ENCODE measurements at regions not wholly inside any gene's neighbourhood (a gene's known extent, or its start where the extent isn't known, plus 50 kb on each side); places are given as distances from the start of the nearest gene placed in this dataset.

GRCh38 chr2:128625963-128626759, 307.5 kb upstream of the HS6ST1 start:
- WGBS (ENCODE audit: low lambda C conversion rate, missing lambda C conversion rate): 82% methylated on average over 12 of the region's 12 CpGs
- Histone ChIP-seq H3K9me2 (replicated peaks; ENCODE audit: insufficient read depth) (no peaks in the 10 kb centered on the region), H3K27ac (no peak overlapping the region), H3K4me2 (no peak overlapping the region), H3K9me3 (ENCODE audit: low read depth) (no peaks in the 10 kb centered on the region), H2AFZ (no peak overlapping the region), H4K20me1 (ENCODE audit: insufficient read depth, poor library complexity, severe bottlenecking) (no peaks in the 10 kb centered on the region), H3K79me2 (no peaks in the 10 kb centered on the region), H3K4me1 (ENCODE audit: insufficient read depth) (peaks cover 14% of the 10 kb centered on the region), H3K4me3 (no peak overlapping the region), H3K36me3 (replicated peaks; ENCODE audit: insufficient read depth, low read depth) (no peaks in the 10 kb centered on the region), H3K27me3 (no peaks in the 10 kb centered on the region)
- DNase-seq (ENCODE audit: low spot score): no peak
- no peak for TF ChIP-seq EZH2 (IDR thresholded peaks at IDR 0.05; ENCODE audit: borderline replicate concordance)
- no peak for TF ChIP-seq CTCF (IDR thresholded peaks at IDR 0.05; ENCODE audit: poor library complexity)
- TF ChIP-seq EZH2phosphoT487 (IDR thresholded peaks at IDR 0.05; ENCODE audit: low read depth, severe bottlenecking, unreplicated experiment): no peak

- Histone ChIP-seq H3K79me2 (no peaks in the 10 kb centered on the region), H3K4me1 (ENCODE audit: insufficient read depth) (peaks cover 14% of the 10 kb centered on the region), H3K4me3 (no peak overlapping the region), H3K9me3 (ENCODE audit: low read depth) (no peaks in the 10 kb centered on the region), H3K27me3 (no peaks in the 10 kb centered on the region), H3K9me2 (replicated peaks; ENCODE audit: insufficient read depth) (no peaks in the 10 kb centered on the region), H3K27ac (no peak overlapping the region), H4K20me1 (ENCODE audit: insufficient read depth, poor library complexity, severe bottlenecking) (no peaks in the 10 kb centered on the region), H2AFZ (no peak overlapping the region), H3K4me2 (no peak overlapping the region), H3K36me3 (replicated peaks; ENCODE audit: insufficient read depth, low read depth) (no peaks in the 10 kb centered on the region)
- WGBS (ENCODE audit: low lambda C conversion rate, missing lambda C conversion rate): 82% methylated on average over 18 of the region's 20 CpGs
- DNase-seq (ENCODE audit: low spot score): no peak
- TF ChIP-seq EZH2 (IDR thresholded peaks at IDR 0.05; ENCODE audit: borderline replicate concordance) (no peak), CTCF (IDR thresholded peaks at IDR 0.05; ENCODE audit: poor library complexity) (no peak), EZH2phosphoT487 (IDR thresholded peaks at IDR 0.05; ENCODE audit: low read depth, severe bottlenecking, unreplicated experiment) (no peak)
Measured at GRCh38 chr2:128626760-128627511, 308.3 kb upstream of the HS6ST1 start.

- H3K9me2 ChIP-seq (replicated peaks; ENCODE audit: insufficient read depth): no peaks in the 10 kb centered on the region
- no peaks in the 10 kb centered on the region for H3K79me2 ChIP-seq
- H2AFZ ChIP-seq: no peak overlapping the region
- WGBS (ENCODE audit: low lambda C conversion rate, missing lambda C conversion rate): 78% methylated on average over 6 of the region's 7 CpGs
- no peak for TF ChIP-seq CTCF (IDR thresholded peaks at IDR 0.05; ENCODE audit: poor library complexity)
- TF ChIP-seq EZH2 (IDR thresholded peaks at IDR 0.05; ENCODE audit: borderline replicate concordance): no peak
- TF ChIP-seq EZH2phosphoT487 (IDR thresholded peaks at IDR 0.05; ENCODE audit: low read depth, severe bottlenecking, unreplicated experiment): no peak
- no peak overlapping the region for H3K4me3 ChIP-seq
- no peak overlapping the region for H3K4me2 ChIP-seq
- no peaks in the 10 kb centered on the region for H3K9me3 ChIP-seq (ENCODE audit: low read depth)
- no peak for DNase-seq (ENCODE audit: low spot score)
- H3K27ac ChIP-seq: no peak overlapping the region
- H3K4me1 ChIP-seq (ENCODE audit: insufficient read depth): peaks cover 14% of the 10 kb centered on the region
- no peaks in the 10 kb centered on the region for H4K20me1 ChIP-seq (ENCODE audit: insufficient read depth, poor library complexity, severe bottlenecking)
- no peaks in the 10 kb centered on the region for H3K36me3 ChIP-seq (replicated peaks; ENCODE audit: insufficient read depth, low read depth)
- H3K27me3 ChIP-seq: no peaks in the 10 kb centered on the region
Measured at GRCh38 chr2:128628206-128628605, 309.5 kb upstream of the HS6ST1 start.
